ELF-1 (cell line): ENCODE measurements at regions not wholly inside any gene's neighbourhood (a gene's known extent, or its start where the extent isn't known, plus 50 kb on each side); places are given as distances from the start of the nearest gene placed in this dataset.
"Not testable (repeated sequence)": the region's sequence is repeated elsewhere in the genome, so short reads cannot be mapped to it uniquely, and the experiment has no call there.

Experiments used
- DNase-seq: peaks from one replicate; pipeline ENCODE4 v3.0.0-alpha.2; 2016; ENCODE audit warnings: low read depth, low spot score

DNA sequence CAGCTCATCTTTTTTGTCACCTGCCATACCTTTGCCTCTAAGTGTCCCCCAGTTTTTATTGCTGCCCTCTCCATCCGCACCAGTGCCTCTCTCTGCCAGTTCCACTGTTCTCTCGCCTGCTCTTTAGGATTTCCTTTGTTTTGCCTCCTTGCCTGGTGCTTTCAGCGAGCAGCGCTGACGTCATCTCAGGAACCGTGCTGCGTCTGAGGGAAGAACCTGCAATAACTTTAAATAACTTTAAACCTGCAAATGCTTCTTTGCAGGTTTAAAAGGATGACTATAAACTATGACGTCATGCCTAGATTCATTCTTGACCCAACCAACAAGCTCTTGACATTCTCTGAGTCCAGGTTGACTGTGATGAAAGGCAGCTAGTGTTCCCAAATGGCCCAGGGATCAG, 105.1 kb downstream of the LRRC74B start:
- DNase-seq, result not testable (repeated sequence)

DNA sequence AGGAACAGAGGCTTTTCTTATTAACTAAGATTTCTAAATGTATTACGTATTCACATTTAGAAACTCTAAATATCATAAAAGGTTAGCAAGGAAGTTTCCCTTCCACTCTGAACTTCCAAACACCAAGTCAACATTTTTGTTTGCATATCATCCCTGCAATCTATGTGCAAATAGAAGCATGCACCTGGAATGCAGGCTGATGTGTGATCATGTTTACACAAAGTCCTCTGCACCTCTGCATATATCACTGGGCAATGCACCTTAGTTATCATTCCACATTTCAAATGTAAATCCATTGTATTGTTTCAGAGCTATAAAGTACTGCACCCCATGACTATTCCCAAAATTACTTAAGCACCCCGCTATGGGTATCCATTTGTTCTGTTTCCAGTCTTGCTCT, 142.1 kb downstream of the LRRC74B start:
- DNase-seq, result not testable (repeated sequence)

DNA sequence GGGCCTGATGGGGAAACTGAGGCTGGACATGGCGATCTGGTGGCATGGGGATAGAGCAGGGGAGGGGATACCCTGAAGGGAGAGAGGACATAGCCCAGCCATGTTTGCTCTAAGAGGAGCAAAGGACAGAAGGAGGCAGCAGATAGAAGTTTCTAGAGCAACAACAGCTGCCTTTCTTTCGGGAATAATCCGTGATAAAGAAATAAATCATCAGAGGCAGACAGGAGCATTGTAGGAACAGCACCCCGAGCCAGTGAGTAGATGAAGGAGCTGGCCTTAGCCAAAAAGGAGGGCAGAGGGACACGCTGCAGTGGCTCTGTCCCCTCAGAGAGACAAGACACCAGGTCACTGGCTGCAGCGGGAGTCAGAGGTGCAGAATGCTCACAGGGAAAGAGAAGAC, 166.3 kb downstream of the LRRC74B start:
- DNase-seq, result not testable (repeated sequence)

DNA sequence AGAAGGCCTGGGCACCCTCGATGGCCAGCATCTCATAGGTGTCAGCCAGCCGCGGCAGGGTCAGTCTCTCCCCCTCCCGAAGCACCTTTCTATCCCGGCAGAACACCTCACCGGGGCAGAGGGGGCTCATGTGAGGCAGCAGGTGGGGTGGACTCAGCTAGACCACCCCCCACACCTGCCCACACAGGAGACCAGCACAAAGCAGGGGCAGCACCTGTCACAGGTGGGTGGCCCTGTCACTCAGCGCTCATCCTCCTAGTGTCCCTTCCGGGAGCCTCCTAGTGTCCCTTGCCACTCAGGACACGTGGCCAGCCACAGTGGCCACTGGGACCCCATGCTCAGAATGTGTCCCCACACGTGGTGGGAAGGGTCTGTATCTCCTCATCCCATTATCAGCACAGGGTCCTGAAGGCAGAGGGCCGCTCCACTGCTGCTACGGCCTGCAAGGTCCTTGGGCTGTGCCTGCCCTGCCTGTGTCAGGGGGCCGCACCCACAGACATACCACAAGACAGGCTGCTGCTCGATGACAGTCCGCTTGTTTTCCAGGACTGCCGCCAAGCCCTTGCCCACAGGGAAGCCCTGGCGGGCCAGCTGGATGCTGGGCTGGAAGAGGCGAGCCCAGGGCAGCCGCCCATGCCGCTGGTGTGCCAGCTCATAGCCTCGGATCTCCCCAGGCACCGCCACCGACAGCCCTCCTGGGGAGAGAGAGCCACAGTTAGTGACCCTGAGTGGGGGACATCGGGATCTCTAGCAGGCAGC, 167.4 kb upstream of the RIMBP3B start:
- not testable (repeated sequence) for DNase-seq

DNA sequence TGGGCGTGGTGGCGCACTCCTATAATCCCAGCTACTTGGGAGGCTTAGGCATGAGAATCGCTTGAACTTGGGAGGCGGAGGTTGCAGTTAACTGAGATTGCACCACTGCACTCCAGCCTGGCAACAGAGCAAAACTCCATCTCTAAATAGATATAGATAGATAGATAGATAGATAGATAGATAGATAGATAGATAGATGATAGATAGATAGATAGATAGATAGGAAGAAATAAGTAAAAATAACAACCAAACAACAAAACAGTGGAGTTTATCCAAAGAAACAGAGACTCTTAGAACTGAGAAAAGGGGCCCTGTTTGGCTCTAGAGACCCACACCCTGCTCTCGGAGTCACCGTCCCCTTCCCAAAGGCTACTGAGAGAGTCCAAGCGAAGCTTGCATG, 158.7 kb upstream of the RIMBP3B start:
- DNase-seq, result not testable (repeated sequence)

DNA sequence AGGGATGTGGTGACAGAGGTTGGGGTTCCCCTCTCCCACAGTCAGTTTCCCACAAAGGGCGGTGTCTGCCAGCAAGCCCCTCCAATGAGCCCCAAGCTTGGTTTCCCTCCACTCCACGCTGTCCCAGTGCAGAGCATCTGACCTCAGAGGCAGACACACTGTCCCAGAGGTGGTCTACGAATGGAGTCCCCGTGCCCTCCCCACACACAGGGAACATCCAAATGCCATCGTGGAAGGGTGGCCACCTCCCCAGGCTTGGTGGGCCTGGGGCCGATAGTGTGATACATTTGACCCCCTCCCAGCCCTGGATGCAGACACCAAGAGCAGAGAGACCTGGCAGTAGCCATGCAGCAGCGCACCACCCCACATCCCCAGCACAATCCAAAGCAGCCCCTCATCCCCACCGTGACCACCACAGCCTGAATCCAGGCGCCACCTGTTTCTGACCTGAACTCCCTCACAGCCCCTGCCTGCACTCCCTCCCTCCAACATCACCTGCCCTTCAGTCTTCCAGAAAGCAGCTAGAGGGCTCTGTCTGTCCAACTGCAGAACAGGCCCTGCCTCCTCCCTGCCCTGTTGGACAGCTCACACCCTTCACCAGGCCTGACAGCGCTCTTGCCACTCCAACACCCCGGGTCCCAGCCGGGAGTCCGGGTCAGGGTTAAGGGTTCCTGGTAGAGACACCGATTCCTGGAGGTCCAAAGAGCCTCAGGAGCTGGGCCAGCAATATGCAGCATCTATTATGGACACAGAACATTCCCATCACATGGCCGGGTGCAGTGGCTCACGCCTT, 156.5 kb upstream of the RIMBP3B start:
- peak; percentile 6 for DNase-seq

DNA sequence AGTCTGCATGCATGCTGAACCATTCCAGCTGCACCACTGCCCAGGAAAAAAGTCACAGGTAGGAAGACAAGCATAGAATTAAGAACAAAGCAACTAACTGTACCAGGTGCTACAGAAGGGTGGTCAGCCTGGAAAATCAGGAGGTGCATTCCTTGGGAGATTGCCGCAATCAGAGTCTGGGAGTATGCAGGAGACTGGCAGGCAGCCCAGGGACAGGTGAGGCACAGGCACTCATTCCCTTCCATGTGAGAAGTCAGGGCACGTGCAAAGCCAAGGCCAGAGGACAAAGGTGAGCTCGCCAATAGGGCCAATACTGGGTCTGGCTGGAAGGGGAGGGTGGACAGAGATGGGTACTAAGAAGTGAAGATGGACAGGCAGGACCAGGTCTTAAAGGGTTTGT, 132.1 kb upstream of the RIMBP3B start:
- not testable (repeated sequence) for DNase-seq

DNA sequence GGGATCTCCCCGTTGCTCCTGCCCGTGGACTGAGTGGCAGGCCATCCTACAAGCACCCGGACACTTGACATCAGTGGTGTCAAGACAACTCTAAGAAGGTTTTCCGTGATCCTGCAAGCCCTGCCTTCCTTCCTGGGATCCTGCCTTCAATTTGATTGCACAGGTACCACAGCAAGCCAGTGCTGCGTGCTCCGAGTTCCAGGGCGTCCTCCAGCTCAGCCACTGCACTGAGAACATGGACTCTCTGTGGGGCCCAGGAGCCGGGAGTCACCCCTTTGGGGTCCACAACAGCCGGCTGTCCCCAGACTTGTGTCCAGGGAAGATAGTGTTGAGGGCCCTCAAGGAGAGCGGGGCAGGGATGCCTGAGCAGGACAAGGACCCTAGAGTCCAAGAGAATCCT, 100.9 kb upstream of the RIMBP3B start:
- DNase-seq, result not testable (repeated sequence)

DNA sequence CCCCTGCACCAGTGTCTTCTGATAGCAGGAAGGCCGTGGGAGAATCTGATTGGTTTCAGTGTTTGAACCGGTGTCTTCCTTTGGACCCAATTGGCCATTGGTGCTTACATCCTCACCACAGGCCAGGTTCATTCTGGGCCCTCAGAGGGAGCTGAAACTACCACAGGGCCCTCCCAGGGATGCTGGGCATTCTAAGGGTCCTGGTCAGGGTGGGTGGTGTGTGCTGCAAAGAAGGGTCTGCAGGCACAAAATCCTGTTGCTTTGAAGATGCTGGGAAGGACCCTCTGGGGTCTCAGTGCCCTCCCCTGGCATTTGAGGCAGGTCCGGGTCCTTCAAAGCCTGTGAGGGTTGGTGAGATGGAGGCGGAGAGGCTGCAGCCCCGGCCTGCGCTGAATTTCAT, 89.8 kb upstream of the RIMBP3B start:
- DNase-seq, result not testable (repeated sequence)

DNA sequence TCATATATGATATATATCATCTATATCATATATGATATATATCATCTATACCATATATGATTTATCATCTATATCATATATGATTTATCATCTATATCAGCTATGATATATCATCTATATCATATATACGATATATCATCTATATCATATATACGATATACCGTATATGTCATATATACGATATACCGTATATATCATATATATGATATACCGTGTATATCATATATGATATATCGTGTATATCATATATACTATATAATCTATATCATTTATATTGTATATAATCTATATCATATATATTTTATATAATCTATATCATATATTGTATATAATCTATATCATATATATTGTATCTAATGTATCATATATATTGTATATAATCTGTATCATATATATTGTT, 55.9 kb upstream of the RIMBP3B start:
- DNase-seq, result not testable (repeated sequence)
